HL-60 (cell line): ENCODE measurements at regions not wholly inside any gene's neighbourhood (a gene's known extent, or its start where the extent isn't known, plus 50 kb on each side); places are given as distances from the start of the nearest gene placed in this dataset.

Experiments
- DNase-seq, 2 experiments: peaks; one replicate each; pipeline ENCODE4 v3.0.0-alpha.2; 2010 to 2020; ENCODE audit warnings: low read depth in 1 of 2, low spot score in 1 of 2
- H3K27ac ChIP-seq: fragments of 250-450 bp; sonication (Bioruptor Pico); replicated peaks from 2 replicates; pipeline ENCODE4 v1.5.1; 2020; ENCODE audit warnings: mild to moderate bottlenecking, moderate library complexity
- H3K27me3 ChIP-seq: fragments of 250-450 bp; sonication (Bioruptor Pico); 2 replicates; pipeline ENCODE4 v1.5.1; 2021; ENCODE audit warnings: mild to moderate bottlenecking, moderate library complexity; ENCODE audit not compliant: insufficient read depth, poor library complexity, severe bottlenecking
- H3K4me3 ChIP-seq: replicated peaks from 2 replicates; pipeline ENCODE4 v1.5.1; 2011; ENCODE audit warnings: mild to moderate bottlenecking, control low read depth, low read length; ENCODE audit not compliant: insufficient read depth
- CTCF ChIP-seq: IDR thresholded peaks from one replicate; pipeline ENCODE4 v1.5.1; 2011; ENCODE audit warnings: low read length, control low read depth, inconsistent platforms; ENCODE audit not compliant: insufficient read depth
- GABPA ChIP-seq: IDR thresholded peaks from 2 replicates; pipeline ENCODE4 v1.6.1; 2012; ENCODE audit warnings: low read depth
- POLR2AphosphoS5 ChIP-seq: IDR thresholded peaks from 2 replicates; pipeline ENCODE4 v1.6.1; 2012; ENCODE audit warnings: low read depth
- REST ChIP-seq: IDR thresholded peaks from 2 replicates; pipeline ENCODE4 v1.6.1; 2012; ENCODE audit warnings: low read depth; ENCODE audit not compliant: insufficient replicate concordance
- SPI1 ChIP-seq: IDR thresholded peaks from 2 replicates; pipeline ENCODE4 v1.6.1; 2012; ENCODE audit warnings: low read depth, mild to moderate bottlenecking, borderline replicate concordance

- Histone ChIP-seq H3K27me3 (no peaks in the 10 kb centered on the region), H3K4me3 (no peak overlapping the region), H3K27ac (no peak overlapping the region)
- TF ChIP-seq POLR2AphosphoS5 (no peak), CTCF (no peak), GABPA (no peak), REST (no peak), SPI1 (no peak)
- no peak for DNase-seq
These were observed 903.3 kb downstream of the CCSER2 start for GRCh38 chr10:85231534-85232270.

GRCh38 chr10:85235258-85235657, 906.9 kb downstream of the CCSER2 start:
- Histone ChIP-seq H3K27me3 (no peaks in the 10 kb centered on the region), H3K4me3 (no peak overlapping the region), H3K27ac (no peak overlapping the region)
- no peak for TF ChIP-seq SPI1
- TF ChIP-seq POLR2AphosphoS5 = no peak
- TF ChIP-seq GABPA = no peak
- no peak for TF ChIP-seq CTCF
- TF ChIP-seq REST = no peak
- no peak for DNase-seq

- no peak overlapping the region for H3K4me3 ChIP-seq
- H3K27me3 ChIP-seq = no peaks in the 10 kb centered on the region
- TF ChIP-seq CTCF (no peak), SPI1 (no peak), POLR2AphosphoS5 (no peak), REST (no peak), GABPA (no peak)
- H3K27ac ChIP-seq = no peak overlapping the region
- no peak for DNase-seq
These were observed 910.3 kb downstream of the CCSER2 start for GRCh38 chr10:85238676-85239075.
